ENCODE measurements at regions not wholly inside any gene's neighbourhood (a gene's known extent, or its start where the extent isn't known, plus 50 kb on each side); places are given as distances from the start of the nearest gene placed in this dataset.

DNA sequence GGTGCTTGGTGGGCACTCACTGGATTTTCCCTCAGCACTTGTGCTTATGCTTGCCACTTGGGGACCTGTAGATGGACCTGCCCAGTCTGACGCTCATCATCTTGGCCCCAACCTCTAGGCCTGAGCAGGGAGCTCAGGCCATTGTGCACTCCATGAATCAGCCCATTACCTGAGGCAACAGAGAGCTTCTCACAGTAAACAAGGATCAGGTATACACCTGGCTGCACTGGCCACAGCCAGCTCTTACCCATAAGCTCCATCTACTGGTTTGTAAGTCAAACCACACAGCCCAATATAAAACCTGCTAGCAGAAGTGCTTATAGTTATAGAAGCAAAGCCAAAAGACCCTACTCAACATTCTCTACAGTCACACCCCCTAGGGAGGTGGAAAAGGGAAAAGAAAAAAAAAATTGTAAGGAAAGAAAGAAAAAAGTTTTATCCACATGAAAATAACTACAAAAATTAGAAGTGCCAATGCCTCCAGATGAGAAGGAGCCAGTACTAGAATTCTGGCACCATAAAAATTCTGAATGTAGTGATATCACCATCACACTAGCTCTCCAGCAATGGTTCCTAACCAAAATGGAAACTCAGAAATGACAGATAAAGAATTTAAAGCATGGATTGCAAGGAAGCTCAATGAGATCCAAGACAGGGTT, 87.8 kb upstream of the CDH5 start:
- H3K36me3 ChIP-seq (replicated peaks in 1 of 2; ENCODE audit: control extremely low read depth in 1 of 2, control insufficient read depth in 1 of 2, extremely low read depth in 1 of 2, insufficient read depth in 2 of 2, low read length in 1 of 2): no peaks in the 10 kb centered on the region
- H3K9me3 ChIP-seq (ENCODE audit: control extremely low read depth in 1 of 3, control insufficient read depth in 2 of 3, insufficient read depth in 1 of 3, low read length in 2 of 3): peaks cover 2 to 21% (median 21%) of the 10 kb centered on the region in 3 donors
- WGBS (ENCODE audit: insufficient coverage): 92% methylated on average over 1 of the region's 1 CpG
- H3K79me2 ChIP-seq (ENCODE audit: control insufficient read depth, insufficient read depth, low read length): no peaks in the 10 kb centered on the region
- Mint-ChIP-seq H3K27me3 (peaks cover 51% of the 10 kb centered on the region), H3K4me1 (no peaks in the 10 kb centered on the region), H3K9me3 (ENCODE audit: insufficient read depth) (peaks cover 10% of the 10 kb centered on the region), H3K27ac (no peak overlapping the region), H3K4me3 (no peak overlapping the region)
- H3K27me3 ChIP-seq (replicated peaks in 1 of 4; ENCODE audit: control extremely low read depth in 1 of 4, control insufficient read depth in 3 of 4, insufficient read depth in 4 of 4, low read length in 3 of 4): peaks cover 0 to 9% (median 3%) of the 10 kb centered on the region in 4 experiments
- TF ChIP-seq, protein P1, sequence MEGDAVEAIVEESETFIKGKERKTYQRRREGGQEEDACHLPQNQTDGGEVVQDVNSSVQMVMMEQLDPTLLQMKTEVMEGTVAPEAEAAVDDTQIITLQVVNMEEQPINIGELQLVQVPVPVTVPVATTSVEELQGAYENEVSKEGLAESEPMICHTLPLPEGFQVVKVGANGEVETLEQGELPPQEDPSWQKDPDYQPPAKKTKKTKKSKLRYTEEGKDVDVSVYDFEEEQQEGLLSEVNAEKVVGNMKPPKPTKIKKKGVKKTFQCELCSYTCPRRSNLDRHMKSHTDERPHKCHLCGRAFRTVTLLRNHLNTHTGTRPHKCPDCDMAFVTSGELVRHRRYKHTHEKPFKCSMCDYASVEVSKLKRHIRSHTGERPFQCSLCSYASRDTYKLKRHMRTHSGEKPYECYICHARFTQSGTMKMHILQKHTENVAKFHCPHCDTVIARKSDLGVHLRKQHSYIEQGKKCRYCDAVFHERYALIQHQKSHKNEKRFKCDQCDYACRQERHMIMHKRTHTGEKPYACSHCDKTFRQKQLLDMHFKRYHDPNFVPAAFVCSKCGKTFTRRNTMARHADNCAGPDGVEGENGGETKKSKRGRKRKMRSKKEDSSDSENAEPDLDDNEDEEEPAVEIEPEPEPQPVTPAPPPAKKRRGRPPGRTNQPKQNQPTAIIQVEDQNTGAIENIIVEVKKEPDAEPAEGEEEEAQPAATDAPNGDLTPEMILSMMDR (IDR thresholded peaks at IDR 0.05): no peak
- no peak for TF ChIP-seq EZH2 (IDR thresholded peaks at IDR 0.05; ENCODE audit: borderline replicate concordance, insufficient read depth, low read depth, low read length, poor library complexity, severe bottlenecking)
- no peaks in the 10 kb centered on the region for H4K20me1 ChIP-seq (ENCODE audit: control insufficient read depth, insufficient read depth, low read length, poor library complexity, severe bottlenecking)
- H3K9ac ChIP-seq (ENCODE audit: low read length): no peak overlapping the region
- ATAC-seq (ENCODE audit: low read depth): no peak
- no peaks in the 10 kb centered on the region for H3K4me1 ChIP-seq (ENCODE audit: control insufficient read depth in 2 of 2, insufficient read depth in 2 of 2, low read length in 2 of 2)
- intact Hi-C loops (cut with micrococcal nuclease): no loop called here
- ChIA-PET POLR2A (no interaction called here), CTCF (interaction anchor here (0.7 to 1.0 kb wide), 2 partner anchors 18 to 65 kb away, joined by 3 read pairs; no protein-coding TSS in a partner anchor)
- DNase-seq: no peak
- H2AFZ ChIP-seq (ENCODE audit: insufficient read depth, low read depth, low read length, poor library complexity, severe bottlenecking): no peak overlapping the region
- H3K27ac ChIP-seq (ENCODE audit: low read length in 2 of 2): no peak overlapping the region
- no peak overlapping the region for H3K4me2 ChIP-seq (replicated peaks; ENCODE audit: low read depth, low read length, poor library complexity, severe bottlenecking)
- H3K4me3 ChIP-seq (ENCODE audit: control extremely low read depth in 1 of 5, extremely low read depth in 1 of 5, insufficient read depth in 1 of 5, low read depth in 2 of 5, low read length in 4 of 5): no peak overlapping the region

DNA sequence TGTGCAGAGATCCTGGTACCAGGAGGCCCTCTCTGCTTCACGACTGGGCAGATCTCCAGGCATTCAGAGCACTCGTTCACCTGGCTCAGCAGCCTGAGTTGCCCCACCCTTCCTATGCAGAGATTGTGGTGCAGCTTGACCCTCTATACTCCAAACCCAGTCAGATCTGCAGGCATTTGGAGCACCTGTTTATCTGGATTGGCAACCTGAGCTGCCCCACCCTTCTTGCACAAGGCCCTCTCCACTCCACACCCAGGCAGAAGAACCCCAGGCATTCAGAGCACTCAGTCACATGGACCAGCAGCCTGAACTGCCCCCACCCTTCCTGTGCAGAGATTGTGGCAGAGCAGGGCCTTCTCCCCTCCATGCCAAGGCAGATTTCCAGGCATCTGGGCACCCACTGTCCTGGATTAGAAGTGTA, 88.4 kb upstream of the CDH5 start:
- Histone ChIP-seq H3K9me3 (ENCODE audit: control extremely low read depth in 1 of 3, control insufficient read depth in 2 of 3, insufficient read depth in 1 of 3, low read length in 2 of 3) (peaks cover 2 to 21% (median 21%) of the 10 kb centered on the region in 3 donors), H3K27me3 (replicated peaks in 1 of 4; ENCODE audit: control extremely low read depth in 1 of 4, control insufficient read depth in 3 of 4, insufficient read depth in 4 of 4, low read length in 3 of 4) (peaks cover 0 to 9% (median 3%) of the 10 kb centered on the region in 4 experiments), H3K79me2 (ENCODE audit: control insufficient read depth, insufficient read depth, low read length) (no peaks in the 10 kb centered on the region), H3K36me3 (replicated peaks in 1 of 2; ENCODE audit: control extremely low read depth in 1 of 2, control insufficient read depth in 1 of 2, extremely low read depth in 1 of 2, insufficient read depth in 2 of 2, low read length in 1 of 2) (no peaks in the 10 kb centered on the region), H3K27ac (ENCODE audit: low read length in 2 of 2) (no peak overlapping the region), H3K4me2 (replicated peaks; ENCODE audit: low read depth, low read length, poor library complexity, severe bottlenecking) (no peak overlapping the region), H3K9ac (ENCODE audit: low read length) (no peak overlapping the region), H4K20me1 (ENCODE audit: control insufficient read depth, insufficient read depth, low read length, poor library complexity, severe bottlenecking) (no peaks in the 10 kb centered on the region), H3K4me3 (ENCODE audit: control extremely low read depth in 1 of 5, extremely low read depth in 1 of 5, insufficient read depth in 1 of 5, low read depth in 2 of 5, low read length in 4 of 5) (no peak overlapping the region), H3K4me1 (ENCODE audit: control insufficient read depth in 2 of 2, insufficient read depth in 2 of 2, low read length in 2 of 2) (no peaks in the 10 kb centered on the region), H2AFZ (ENCODE audit: insufficient read depth, low read depth, low read length, poor library complexity, severe bottlenecking) (no peak overlapping the region)
- CTCF ChIA-PET: no interaction called here
- intact Hi-C loops (cut with micrococcal nuclease): no loop called here
- POLR2A ChIA-PET: no interaction called here
- Mint-ChIP-seq H3K27ac (no peak overlapping the region), H3K9me3 (ENCODE audit: insufficient read depth) (peaks cover 10% of the 10 kb centered on the region), H3K4me1 (no peaks in the 10 kb centered on the region), H3K4me3 (no peak overlapping the region), H3K27me3 (peaks cover 57% of the 10 kb centered on the region)
- no peak for DNase-seq
- TF ChIP-seq, protein P1 (IDR thresholded peaks at IDR 0.05): no peak
- no peak for TF ChIP-seq EZH2 (IDR thresholded peaks at IDR 0.05; ENCODE audit: borderline replicate concordance, insufficient read depth, low read depth, low read length, poor library complexity, severe bottlenecking)
- no peak for ATAC-seq (ENCODE audit: low read depth)
- 58% methylated on average over 2 of the region's 2 CpGs for WGBS (ENCODE audit: insufficient coverage)
